ENCODE measurements at regions not wholly inside any gene's neighbourhood (a gene's known extent, or its start where the extent isn't known, plus 50 kb on each side); places are given as distances from the start of the nearest gene placed in this dataset.

DNA sequence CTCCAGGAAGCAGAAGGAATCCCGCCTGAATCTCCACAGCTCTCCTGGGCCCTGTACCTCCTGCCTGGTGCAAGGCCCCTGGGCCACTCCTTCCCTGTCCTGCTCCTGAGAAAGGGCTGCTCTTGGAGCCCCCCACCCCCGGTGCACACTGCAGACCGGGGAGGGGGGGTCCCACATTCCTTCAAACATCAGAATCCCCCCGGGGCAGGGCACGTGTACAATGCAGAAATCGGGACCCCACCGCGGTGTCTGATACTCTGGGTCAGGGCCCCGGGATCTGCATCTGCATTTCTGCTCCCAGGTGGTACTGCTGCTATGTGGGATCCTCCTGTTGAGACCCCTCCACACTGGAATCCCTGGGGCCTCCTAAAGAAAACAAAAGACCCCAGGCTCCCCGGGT is 99.5 kb upstream of the GSE1 start:
- TF ChIP-seq, protein P1, sequence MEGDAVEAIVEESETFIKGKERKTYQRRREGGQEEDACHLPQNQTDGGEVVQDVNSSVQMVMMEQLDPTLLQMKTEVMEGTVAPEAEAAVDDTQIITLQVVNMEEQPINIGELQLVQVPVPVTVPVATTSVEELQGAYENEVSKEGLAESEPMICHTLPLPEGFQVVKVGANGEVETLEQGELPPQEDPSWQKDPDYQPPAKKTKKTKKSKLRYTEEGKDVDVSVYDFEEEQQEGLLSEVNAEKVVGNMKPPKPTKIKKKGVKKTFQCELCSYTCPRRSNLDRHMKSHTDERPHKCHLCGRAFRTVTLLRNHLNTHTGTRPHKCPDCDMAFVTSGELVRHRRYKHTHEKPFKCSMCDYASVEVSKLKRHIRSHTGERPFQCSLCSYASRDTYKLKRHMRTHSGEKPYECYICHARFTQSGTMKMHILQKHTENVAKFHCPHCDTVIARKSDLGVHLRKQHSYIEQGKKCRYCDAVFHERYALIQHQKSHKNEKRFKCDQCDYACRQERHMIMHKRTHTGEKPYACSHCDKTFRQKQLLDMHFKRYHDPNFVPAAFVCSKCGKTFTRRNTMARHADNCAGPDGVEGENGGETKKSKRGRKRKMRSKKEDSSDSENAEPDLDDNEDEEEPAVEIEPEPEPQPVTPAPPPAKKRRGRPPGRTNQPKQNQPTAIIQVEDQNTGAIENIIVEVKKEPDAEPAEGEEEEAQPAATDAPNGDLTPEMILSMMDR (IDR thresholded peaks at IDR 0.05; ENCODE audit: low read depth, low read length): no peak
- TF ChIP-seq EZH2phosphoT487 (IDR thresholded peaks at IDR 0.05; ENCODE audit: low read depth): no peak
